Adrenal gland (tissue), 5 donors: ENCODE measurements at regions not wholly inside any gene's neighbourhood (a gene's known extent, or its start where the extent isn't known, plus 50 kb on each side); places are given as distances from the start of the nearest gene placed in this dataset.

Source experiments
- CTCF ChIP-seq, 6 experiments: fragments of 450-650 bp in 4 of 6; fragments of 200-600 bp in 2 of 6; sonication (generic) in 1 of 6; IDR thresholded peaks; 1 replicate in 5 of 6; 2 replicates in 1 of 6; pipeline versions ENCODE4 v1.5.1 to v1.8.0; 2016 to 2021; ENCODE audit warnings: antibody characterized with exemption in 6 of 6, mild to moderate bottlenecking in 2 of 6, moderate library complexity in 1 of 6
- POLR2A ChIP-seq, 2 donors: fragments of 450-650 bp; IDR thresholded peaks; one replicate each; pipeline ENCODE4 v1.6.1; 2017; ENCODE audit warnings: antibody characterized with exemption in 2 of 2, mild to moderate bottlenecking in 2 of 2, moderate library complexity in 1 of 2
- donor health status: DM: no; HTN: no; CAD: no.

- TF ChIP-seq CTCF (IDR thresholded peaks at IDR 0.05) (no peak), POLR2A (IDR thresholded peaks at IDR 0.05) (no peak)
Observed at GRCh38 chr18:27461957-27462356, 276.8 kb upstream of the CHST9 start.
